IMR-90 (cell line): ENCODE measurements at regions not wholly inside any gene's neighbourhood (a gene's known extent, or its start where the extent isn't known, plus 50 kb on each side); places are given as distances from the start of the nearest gene placed in this dataset.

ENCODE experiments used
- ATAC-seq: fragments of 200-7000 bp; cut with Tn5 transposase; 2 replicates; pipeline ENCODE4 v1.9.1; 2020; ENCODE audit warnings: low read depth, mild to moderate bottlenecking, moderate library complexity
- BruUV-seq: library from RNA; stranded (reverse); fragments of 400-500 nt; replicated peaks from 2 replicates; lab custom pipeline; 2021; lab: Mats Ljungman, UMichigan
- CTCF ChIA-PET: fragments of 300-600 bp; formaldehyde crosslinking; extraction: SDS; loops from one replicate; lab custom pipeline; 2021; ENCODE audit warnings: antibody characterized with exemption; lab: Yijun Ruan, JAX
- POLR2A ChIA-PET: fragments of 300-600 bp; sonication (Branson Sonifier 250); formaldehyde crosslinking; loops from one replicate; lab custom pipeline; 2022; ENCODE audit warnings: antibody characterized with exemption; ENCODE audit not compliant: unreplicated experiment; lab: Charles Lee
- DNase-seq: peaks from one replicate; pipeline ENCODE4 v3.0.0; 2013
- H2AFZ ChIP-seq: replicated peaks from 2 replicates; pipeline ENCODE3; 2013; ENCODE audit warnings: low read length, mild to moderate bottlenecking; ENCODE audit not compliant: poor library complexity
- H2AK5ac ChIP-seq: 2 replicates; pipeline ENCODE4 v1.6.1; 2013; ENCODE audit warnings: low read depth, low read length, inconsistent platforms
- H2AK9ac ChIP-seq: replicated peaks from 2 replicates; pipeline ENCODE3; 2013; ENCODE audit warnings: mild to moderate bottlenecking, low read depth, low read length, moderate library complexity; ENCODE audit not compliant: poor library complexity
- H2BK120ac ChIP-seq: 2 replicates; pipeline ENCODE4 v1.6.1; 2013; ENCODE audit warnings: low read depth, low read length, inconsistent platforms
- H2BK15ac ChIP-seq: 3 replicates; pipeline ENCODE4 v1.6.1; 2013; ENCODE audit warnings: low read depth, low read length, inconsistent platforms
- H2BK20ac ChIP-seq: 2 replicates; pipeline ENCODE4 v1.6.1; 2013; ENCODE audit warnings: low read depth, mild to moderate bottlenecking, inconsistent platforms, low read length, moderate library complexity
- H2BK5ac ChIP-seq: 2 replicates; pipeline ENCODE4 v1.6.1; 2013; ENCODE audit warnings: mild to moderate bottlenecking, low read depth, low read length, inconsistent platforms; ENCODE audit not compliant: poor library complexity, severe bottlenecking
- H3K14ac ChIP-seq: replicated peaks from 2 replicates; pipeline ENCODE4 v1.6.1; 2013; ENCODE audit warnings: low read depth, low read length, inconsistent platforms
- H3K18ac ChIP-seq: 2 replicates; pipeline ENCODE4 v1.6.1; 2013; ENCODE audit warnings: low read depth, low read length, control low read depth
- H3K23ac ChIP-seq: 2 replicates; pipeline ENCODE4 v1.6.1; 2013; ENCODE audit warnings: low read depth, low read length, inconsistent platforms
- H3K27ac ChIP-seq: 2 replicates; pipeline ENCODE4 v1.5.1; 2013; ENCODE audit warnings: mild to moderate bottlenecking, control low read depth, low read length; ENCODE audit not compliant: insufficient read depth
- H3K27me3 ChIP-seq: 2 replicates; pipeline ENCODE4 v1.6.1; 2013; ENCODE audit warnings: low read length; ENCODE audit not compliant: control insufficient read depth, insufficient read depth
- H3K36me3 ChIP-seq: 2 replicates; pipeline ENCODE4 v1.6.1; 2013; ENCODE audit warnings: low read length, mixed read lengths; ENCODE audit not compliant: control insufficient read depth, insufficient read depth
- H3K4ac ChIP-seq: 2 replicates; pipeline ENCODE4 v1.6.1; 2013; ENCODE audit warnings: low read depth, low read length, inconsistent platforms
- H3K4me1 ChIP-seq: 2 replicates; pipeline ENCODE4 v1.6.1; 2013; ENCODE audit warnings: low read length, mixed read lengths; ENCODE audit not compliant: control insufficient read depth, insufficient read depth
- H3K4me2 ChIP-seq: 2 replicates; pipeline ENCODE4 v1.6.1; 2013; ENCODE audit warnings: low read depth, mild to moderate bottlenecking, control low read depth, low read length, moderate library complexity
- H3K4me3 ChIP-seq: 2 replicates; pipeline ENCODE4 v1.5.1; 2013; ENCODE audit warnings: low read depth, mild to moderate bottlenecking, control low read depth, low read length, moderate library complexity; ENCODE audit not compliant: insufficient read depth
- H3K56ac ChIP-seq: 2 replicates; pipeline ENCODE4 v1.6.1; 2013; ENCODE audit warnings: low read length, inconsistent platforms; ENCODE audit not compliant: insufficient read depth; ENCODE audit errors: extremely low read depth
- H3K79me1 ChIP-seq, 2 experiments: 2 replicates each; pipeline ENCODE4 v1.6.1; 2013; ENCODE audit warnings: low read length in 2 of 2, inconsistent platforms in 1 of 2, low read depth in 1 of 2
- H3K9ac ChIP-seq: 2 replicates; pipeline ENCODE4 v1.6.1; 2013; ENCODE audit warnings: low read depth, low read length, control low read depth
- H3K9me1 ChIP-seq: 2 replicates; pipeline ENCODE4 v1.6.1; 2013; ENCODE audit warnings: low read length, inconsistent platforms; ENCODE audit not compliant: insufficient read depth
- H3K9me3 ChIP-seq: 2 replicates; pipeline ENCODE4 v1.6.1; 2013; ENCODE audit warnings: low read length; ENCODE audit not compliant: control insufficient read depth, insufficient read depth
- H4K20me1 ChIP-seq: 2 replicates; pipeline ENCODE4 v1.6.1; 2013; ENCODE audit warnings: low read length, inconsistent platforms; ENCODE audit not compliant: insufficient read depth
- H4K5ac ChIP-seq: 2 replicates; pipeline ENCODE4 v1.6.1; 2013; ENCODE audit warnings: mild to moderate bottlenecking, low read depth, low read length, control low read depth
- H4K8ac ChIP-seq, 2 experiments: 2 replicates each; pipeline ENCODE4 v1.6.1; 2013; ENCODE audit warnings: low read depth in 2 of 2, low read length in 2 of 2, control low read depth in 1 of 2, inconsistent platforms in 1 of 2
- H4K91ac ChIP-seq: 2 replicates; pipeline ENCODE4 v1.6.1; 2013; ENCODE audit warnings: low read depth, low read length, inconsistent platforms; ENCODE audit not compliant: insufficient read depth
- CHD1 ChIP-seq: IDR thresholded peaks from 2 replicates; pipeline ENCODE4 v1.6.1; 2012; ENCODE audit warnings: low read depth, low read length, improper control_type of control experiment
- CTCF ChIP-seq: conservative IDR thresholded peaks from 2 replicates; pipeline ENCODE4 v1.5.1; 2012; ENCODE audit warnings: mild to moderate bottlenecking, low read depth, low read length, improper control_type of control experiment
- FOS ChIP-seq: fragments of 150-350 bp; IDR thresholded peaks from 2 replicates; pipeline ENCODE4 v1.6.1; 2016; ENCODE audit warnings: low read depth, low read length
- MAFK ChIP-seq: IDR thresholded peaks from 2 replicates; pipeline ENCODE4 v1.6.1; 2012; ENCODE audit warnings: low read depth, low read length, improper control_type of control experiment
- RCOR1 ChIP-seq: IDR thresholded peaks from 2 replicates; pipeline ENCODE4 v1.6.1; 2012; ENCODE audit warnings: mild to moderate bottlenecking, low read length, improper control_type of control experiment; ENCODE audit not compliant: insufficient replicate concordance
- RFX5 ChIP-seq: IDR thresholded peaks from 2 replicates; pipeline ENCODE4 v1.8.0; 2012; ENCODE audit warnings: low read depth, mild to moderate bottlenecking, low read length, moderate library complexity
- SMC3 ChIP-seq: fragments of 150-350 bp; IDR thresholded peaks from 2 replicates; pipeline ENCODE4 v1.6.1; 2016; ENCODE audit warnings: low read depth, mild to moderate bottlenecking, antibody characterized with exemption, low read length, moderate library complexity
- USF2 ChIP-seq: fragments of 150-350 bp; IDR thresholded peaks from 2 replicates; pipeline ENCODE4 v1.6.1; 2017; ENCODE audit warnings: mild to moderate bottlenecking, antibody characterized with exemption, low read length, low read depth
- WGBS, 2 experiments: methylation state at CpG; one replicate each; pipeline versions ENCODE4 v1.1.5 to v1.1.7; 2013; ENCODE audit warnings: missing lambda C conversion rate in 2 of 2; ENCODE audit not compliant: insufficient read length in 1 of 2; ENCODE audit errors: extremely low coverage in 2 of 2; 5-methylcytosine and 5-hydroxymethylcytosine counted together
- dilution Hi-C: fragments of 300-500 bp; cut with HindIII; formaldehyde crosslinking; loops from one replicate; pipeline ENCODE4 v1.14.3; 2018; ENCODE audit warnings: low sequenced_read_pairs; ENCODE audit not compliant: unreplicated experiment
- in situ Hi-C: fragments of 300-500 bp; cut with MboI; formaldehyde crosslinking; loops from 3 replicates; pipeline ENCODE4 v1.14.3; 2019; ENCODE audit warnings: low sequenced_read_pairs, inconsistent platforms, mixed read lengths
- intact Hi-C: fragments of 100-400 bp; cut with micrococcal nuclease; formaldehyde crosslinking; loops from 2 replicates; pipeline ENCODE4 v1.10.0; 2022

GRCh38 chr5:67842806-67843205 lies 372.8 kb upstream of the PIK3R1 start:
- no peak overlapping the region for H2AFZ ChIP-seq
- no peak overlapping the region for H3K27ac ChIP-seq
- 17% methylated on average over 1 of the region's 3 CpGs; no CpG with 5 or more reads in 1 of the 2 experiments for WGBS, 2 experiments

More at GRCh38 chr5:67842806-67843205, 372.8 kb upstream of the PIK3R1 start:
- H3K56ac ChIP-seq, result no peak overlapping the region
- ChIA-PET POLR2A (no interaction called here), CTCF (interaction anchor here (0.5 kb wide), 1 partner anchor 635 kb away, joined by 4 read pairs; no protein-coding TSS in a partner anchor)
- no peaks in the 10 kb centered on the region for H4K20me1 ChIP-seq
- DNase-seq (no peak), ATAC-seq (no peak)
- H3K4me3 ChIP-seq, result no peak overlapping the region
- H3K9me3 ChIP-seq, result no peaks in the 10 kb centered on the region
- H4K8ac ChIP-seq, result no peak overlapping the region
- no peak overlapping the region for H2AK9ac ChIP-seq
- H3K4me2 ChIP-seq, result no peak overlapping the region
- no peaks in the 10 kb centered on the region for H3K27me3 ChIP-seq
- H4K5ac ChIP-seq, result no peak overlapping the region
- H4K91ac ChIP-seq, result no peak overlapping the region
- H3K4ac ChIP-seq, result no peak overlapping the region
- H3K23ac ChIP-seq, result no peak overlapping the region
- no peak overlapping the region for H2BK15ac ChIP-seq
- intact Hi-C loops, result loop anchor here (10.0 kb wide), 1 partner anchor 392 kb away; no protein-coding TSS in a partner anchor
- in situ Hi-C loops, result no loop called here
- no peak overlapping the region for H3K14ac ChIP-seq
- dilution Hi-C loops, result no loop called here
- no TSS peak for BruUV-seq
- H3K18ac ChIP-seq, result no peak overlapping the region
- H2AK5ac ChIP-seq, result no peak overlapping the region
- no peak overlapping the region for H2BK120ac ChIP-seq
- H3K79me1 ChIP-seq, result no peaks in the 10 kb centered on the region
- no peaks in the 10 kb centered on the region for H3K4me1 ChIP-seq
- H2BK5ac ChIP-seq, result no peak overlapping the region
- no peak overlapping the region for H2BK20ac ChIP-seq
- no peaks in the 10 kb centered on the region for H3K36me3 ChIP-seq
- H3K9me1 ChIP-seq, result no peaks in the 10 kb centered on the region
- TF ChIP-seq MAFK, result no peak
- TF ChIP-seq SMC3, result no peak
- no peak for TF ChIP-seq RCOR1
- no peak for TF ChIP-seq CHD1
- TF ChIP-seq CTCF, result no peak
- TF ChIP-seq FOS, result no peak
- TF ChIP-seq USF2, result no peak
- TF ChIP-seq RFX5, result no peak
- no peak overlapping the region for H3K9ac ChIP-seq
